GM10266 (cell line): ENCODE measurements at regions not wholly inside any gene's neighbourhood (a gene's known extent, or its start where the extent isn't known, plus 50 kb on each side); places are given as distances from the start of the nearest gene placed in this dataset.

ENCODE experiments used
- DNase-seq: peaks from one replicate; pipeline ENCODE4 v3.0.0; 2012; ENCODE audit errors: extremely low spot score
- TF ChIP-seq, protein P1 (sequence below): IDR thresholded peaks from 2 replicates; pipeline ENCODE4 v1.5.1; 2012; ENCODE audit warnings: mild to moderate bottlenecking, low read depth; ENCODE audit not compliant: control insufficient read depth, insufficient read depth; ENCODE audit errors: missing control alignments

DNA sequence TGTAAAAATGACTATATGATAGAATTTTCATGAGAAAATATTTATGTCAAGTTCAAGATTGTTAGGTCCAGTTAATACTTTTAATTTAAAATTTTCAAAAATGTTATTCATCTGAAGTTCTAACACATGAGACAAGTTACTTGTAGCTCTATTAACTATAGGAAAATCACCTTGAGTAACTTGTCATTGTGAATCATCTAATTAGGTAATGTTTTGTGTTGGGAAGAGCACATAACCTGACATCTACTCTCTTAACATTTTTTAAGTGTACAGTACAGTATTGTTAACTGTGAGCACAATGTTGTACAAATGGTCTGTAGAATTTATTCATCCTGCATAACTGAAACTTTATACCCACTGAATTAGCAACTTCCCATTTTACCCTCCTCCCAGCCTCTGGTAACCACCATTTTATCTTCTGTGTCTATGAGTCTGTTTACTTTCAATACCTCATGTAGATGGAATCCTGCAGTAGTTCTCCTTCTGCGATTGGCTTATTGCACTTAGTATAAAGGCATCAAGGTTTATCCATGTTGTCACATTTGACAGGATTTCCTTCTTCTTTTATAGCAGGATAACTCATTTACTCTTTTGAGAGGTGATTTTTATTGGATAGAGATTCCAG is 54.6 kb downstream of the ARL4A start:
- DNase-seq = no peak
- TF ChIP-seq, protein P1, sequence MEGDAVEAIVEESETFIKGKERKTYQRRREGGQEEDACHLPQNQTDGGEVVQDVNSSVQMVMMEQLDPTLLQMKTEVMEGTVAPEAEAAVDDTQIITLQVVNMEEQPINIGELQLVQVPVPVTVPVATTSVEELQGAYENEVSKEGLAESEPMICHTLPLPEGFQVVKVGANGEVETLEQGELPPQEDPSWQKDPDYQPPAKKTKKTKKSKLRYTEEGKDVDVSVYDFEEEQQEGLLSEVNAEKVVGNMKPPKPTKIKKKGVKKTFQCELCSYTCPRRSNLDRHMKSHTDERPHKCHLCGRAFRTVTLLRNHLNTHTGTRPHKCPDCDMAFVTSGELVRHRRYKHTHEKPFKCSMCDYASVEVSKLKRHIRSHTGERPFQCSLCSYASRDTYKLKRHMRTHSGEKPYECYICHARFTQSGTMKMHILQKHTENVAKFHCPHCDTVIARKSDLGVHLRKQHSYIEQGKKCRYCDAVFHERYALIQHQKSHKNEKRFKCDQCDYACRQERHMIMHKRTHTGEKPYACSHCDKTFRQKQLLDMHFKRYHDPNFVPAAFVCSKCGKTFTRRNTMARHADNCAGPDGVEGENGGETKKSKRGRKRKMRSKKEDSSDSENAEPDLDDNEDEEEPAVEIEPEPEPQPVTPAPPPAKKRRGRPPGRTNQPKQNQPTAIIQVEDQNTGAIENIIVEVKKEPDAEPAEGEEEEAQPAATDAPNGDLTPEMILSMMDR = no peak

DNA sequence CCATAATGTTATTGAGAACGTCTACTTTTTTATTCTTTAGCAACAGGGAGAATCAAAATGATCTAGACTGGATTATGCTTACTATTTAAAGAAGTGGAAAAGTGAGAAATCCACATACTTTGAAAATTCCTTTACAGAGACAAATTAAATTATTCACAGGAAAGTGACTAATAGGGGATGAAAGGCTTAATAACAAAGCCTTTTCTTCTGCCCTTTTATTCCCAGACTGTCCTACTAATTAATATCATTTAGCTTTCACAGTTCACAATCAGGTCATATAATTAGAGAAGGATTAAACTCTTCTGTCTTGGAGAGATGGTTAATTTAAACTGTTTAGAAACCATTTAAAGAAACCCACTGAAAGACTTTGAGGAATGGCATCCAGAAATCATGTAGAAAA is 58.8 kb downstream of the ARL4A start:
- DNase-seq = no peak
- TF ChIP-seq, protein P1 = no peak

DNA sequence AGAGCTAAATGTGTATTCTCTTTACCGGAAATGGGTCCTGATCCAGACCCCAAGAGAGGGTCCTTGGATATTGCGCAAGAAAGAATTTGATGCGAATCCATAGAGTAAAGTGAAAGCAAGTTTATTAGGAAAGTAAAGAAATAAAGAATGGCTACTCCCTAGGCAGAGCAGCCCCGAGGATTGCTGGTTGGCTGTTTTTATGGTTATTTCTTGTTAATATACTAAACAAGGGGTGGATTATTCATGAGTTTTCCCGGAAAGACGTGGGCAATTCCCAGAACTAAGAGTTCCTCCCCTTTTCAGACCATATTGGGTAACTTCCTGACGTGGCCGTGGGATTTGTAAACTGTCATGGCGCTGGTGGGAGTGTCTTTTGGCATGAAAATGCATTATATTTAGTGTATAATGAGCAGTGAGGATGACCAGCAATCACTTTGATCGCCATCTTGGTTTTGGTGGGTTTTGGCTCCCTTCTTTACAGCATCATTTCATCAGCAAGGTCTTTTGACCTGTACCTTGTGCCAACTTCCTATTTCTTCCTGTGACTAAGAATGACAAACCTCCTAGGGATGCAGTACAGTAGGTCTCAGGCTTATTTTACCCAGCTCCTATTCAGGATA is 60.4 kb downstream of the ARL4A start:
- DNase-seq = no peak
- TF ChIP-seq, protein P1 = no peak

DNA sequence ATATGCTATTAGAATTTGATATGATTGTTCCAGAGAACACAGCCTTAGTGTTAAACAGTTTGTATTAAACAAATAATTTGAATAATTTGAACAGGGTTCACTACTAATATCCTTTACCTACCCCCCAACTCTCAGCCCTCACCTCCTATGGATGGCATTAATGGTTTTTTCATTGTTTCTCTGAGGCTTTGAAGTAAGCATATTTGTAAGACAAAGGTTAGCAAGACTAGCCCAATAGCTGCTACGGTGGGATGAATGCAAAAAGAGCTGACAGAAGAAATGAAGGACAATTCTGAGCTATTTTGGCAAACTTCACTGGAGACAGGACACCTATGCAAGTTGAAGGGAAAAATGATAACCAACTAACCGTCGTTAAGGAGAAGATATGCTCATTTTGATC is 61.6 kb downstream of the ARL4A start:
- no peak for DNase-seq
- TF ChIP-seq, protein P1 = no peak

DNA sequence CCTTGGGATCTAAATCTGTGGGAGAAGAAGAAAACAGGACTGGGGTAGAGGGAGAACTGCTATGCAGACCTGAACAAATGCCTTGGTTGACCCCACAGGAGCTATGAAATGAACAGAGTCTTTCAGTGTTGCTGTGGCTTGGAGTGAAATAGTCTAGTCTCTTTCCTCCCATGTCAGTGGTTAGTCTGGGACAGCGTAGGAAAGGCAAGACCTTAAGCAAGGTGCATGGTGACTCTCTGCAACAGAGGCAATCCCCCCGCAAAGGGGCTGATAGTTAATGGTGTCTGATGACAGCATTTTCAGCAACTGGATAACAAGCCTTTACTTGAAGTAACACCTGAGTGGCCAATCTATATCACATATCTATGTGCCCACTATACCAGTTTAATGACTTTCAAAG is 62.3 kb downstream of the ARL4A start:
- no peak for DNase-seq
- TF ChIP-seq, protein P1 = no peak

DNA sequence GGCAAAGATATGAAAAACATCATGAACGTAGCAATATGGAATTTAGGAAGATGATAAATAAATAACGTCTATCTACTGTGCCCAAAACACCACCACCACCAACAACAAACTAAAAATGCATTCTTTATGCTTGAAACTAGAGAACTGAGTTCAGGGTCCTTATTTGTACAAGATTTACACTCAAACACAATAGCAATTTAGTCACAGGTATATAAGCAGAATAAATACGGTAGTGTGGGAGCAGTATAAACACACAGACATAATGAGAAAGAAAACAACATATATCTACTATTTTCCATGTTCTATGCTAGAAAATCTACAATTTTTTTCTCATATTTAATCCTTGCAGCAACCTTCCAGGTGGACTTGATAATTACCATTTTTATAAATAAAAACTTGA is 64.3 kb downstream of the ARL4A start:
- TF ChIP-seq, protein P1 = no peak
- DNase-seq = no peak

DNA sequence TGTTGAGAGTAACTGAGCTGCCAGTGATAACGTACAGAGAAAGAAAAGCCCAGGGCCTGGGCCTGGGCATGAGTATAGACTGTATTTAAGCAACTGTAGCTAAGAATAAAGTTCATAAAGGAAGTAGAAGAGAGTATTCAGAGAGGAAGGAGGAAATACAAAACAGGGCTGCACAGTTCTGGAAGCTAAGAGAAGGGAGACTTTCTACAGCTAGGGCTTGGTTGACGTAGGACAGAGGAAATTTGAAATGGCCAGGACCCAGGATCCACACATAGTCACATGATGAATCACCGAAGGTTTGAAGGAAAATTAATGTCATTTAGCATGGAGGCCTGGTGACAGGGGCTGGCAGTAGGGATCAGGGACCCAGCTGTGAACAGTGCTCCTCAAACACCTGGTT is 66.7 kb downstream of the ARL4A start:
- no peak for DNase-seq
- TF ChIP-seq, protein P1 = no peak
